ENCODE measurements at regions not wholly inside any gene's neighbourhood (a gene's known extent, or its start where the extent isn't known, plus 50 kb on each side); places are given as distances from the start of the nearest gene placed in this dataset.

GRCh38 chr1:184301227-184301626 is 85.6 kb upstream of the C1orf21 start:
- in situ Hi-C loops (cut with MboI; ENCODE audit: low sequenced_read_pairs) = no loop called here

GRCh38 chr1:184302346-184302745 is 84.5 kb upstream of the C1orf21 start:
- in situ Hi-C loops (cut with MboI; ENCODE audit: low sequenced_read_pairs) = no loop called here

GRCh38 chr1:184310157-184310819 is 76.5 kb upstream of the C1orf21 start:
- in situ Hi-C loops (cut with MboI; ENCODE audit: low sequenced_read_pairs) = no loop called here

- in situ Hi-C loops (cut with MboI; ENCODE audit: low sequenced_read_pairs) = no loop called here
Measured at GRCh38 chr1:184311580-184311979, 75.2 kb upstream of the C1orf21 start.

- in situ Hi-C loops (cut with MboI; ENCODE audit: low sequenced_read_pairs) = no loop called here
Measured at GRCh38 chr1:184315254-184315653, 71.6 kb upstream of the C1orf21 start.

- in situ Hi-C loops (cut with MboI; ENCODE audit: low sequenced_read_pairs) = no loop called here
Measured at GRCh38 chr1:184319879-184320278, 67.0 kb upstream of the C1orf21 start.

- in situ Hi-C loops (cut with MboI; ENCODE audit: low sequenced_read_pairs) = no loop called here
Measured at GRCh38 chr1:184322253-184322652, 64.6 kb upstream of the C1orf21 start.

- in situ Hi-C loops (cut with MboI; ENCODE audit: low sequenced_read_pairs) = no loop called here
Measured at GRCh38 chr1:184324972-184325371, 61.9 kb upstream of the C1orf21 start.

- in situ Hi-C loops (cut with MboI; ENCODE audit: low sequenced_read_pairs) = no loop called here
Measured at GRCh38 chr1:184326278-184326677, 60.6 kb upstream of the C1orf21 start.

- in situ Hi-C loops (cut with MboI; ENCODE audit: low sequenced_read_pairs) = no loop called here
Measured at GRCh38 chr1:184329245-184329953, 57.4 kb upstream of the C1orf21 start.

- in situ Hi-C loops (cut with MboI; ENCODE audit: low sequenced_read_pairs) = no loop called here
Measured at GRCh38 chr1:184329962-184330868, 56.6 kb upstream of the C1orf21 start.

- in situ Hi-C loops (cut with MboI; ENCODE audit: low sequenced_read_pairs) = no loop called here
Measured at GRCh38 chr1:184330875-184331274, 56.0 kb upstream of the C1orf21 start.
